DMS 273 (cell line): ENCODE measurements at regions not wholly inside any gene's neighbourhood (a gene's known extent, or its start where the extent isn't known, plus 50 kb on each side); places are given as distances from the start of the nearest gene placed in this dataset.

Source experiments
- DNase-seq: peaks from one replicate; lab custom pipeline; 2025; ENCODE audit not compliant: unreplicated experiment; lab: John Stamatoyannopoulos, UW

GRCh38 chr5:1951165-1951816 is 68.6 kb upstream of the IRX4 start:
- DNase-seq, result no peak

GRCh38 chr5:1950708-1951103 is 68.0 kb upstream of the IRX4 start:
- DNase-seq, result no peak

GRCh38 chr5:1950096-1950707 is 67.5 kb upstream of the IRX4 start:
- DNase-seq, result no peak

GRCh38 chr5:1949253-1949652 is 66.5 kb upstream of the IRX4 start:
- DNase-seq, result no peak

GRCh38 chr5:1948663-1949191 is 66.0 kb upstream of the IRX4 start:
- no peak for DNase-seq

GRCh38 chr5:1948111-1948510 is 65.4 kb upstream of the IRX4 start:
- DNase-seq, result no peak

- no peak for DNase-seq
These were observed 64.1 kb upstream of the IRX4 start for GRCh38 chr5:1946776-1947175.

GRCh38 chr5:1946122-1946677 is 63.5 kb upstream of the IRX4 start:
- DNase-seq, result no peak

GRCh38 chr5:1945606-1946005 is 62.9 kb upstream of the IRX4 start:
- no peak for DNase-seq

GRCh38 chr5:1944408-1944807 is 61.7 kb upstream of the IRX4 start:
- DNase-seq, result no peak

GRCh38 chr5:1943481-1943880 is 60.8 kb upstream of the IRX4 start:
- no peak for DNase-seq

- no peak for DNase-seq
These were observed 59.9 kb upstream of the IRX4 start for GRCh38 chr5:1942630-1943029.

- DNase-seq, result no peak
These were observed 59.4 kb upstream of the IRX4 start for GRCh38 chr5:1942158-1942557.

GRCh38 chr5:1939256-1939655 is 56.5 kb upstream of the IRX4 start:
- no peak for DNase-seq

GRCh38 chr5:1938310-1939000 is 55.7 kb upstream of the IRX4 start:
- DNase-seq, result no peak

GRCh38 chr5:1937590-1937989 is 54.9 kb upstream of the IRX4 start:
- DNase-seq, result no peak

GRCh38 chr5:1936901-1937300 is 54.2 kb upstream of the IRX4 start:
- DNase-seq, result no peak

- no peak for DNase-seq
These were observed 53.7 kb upstream of the IRX4 start for GRCh38 chr5:1936413-1936812.

- DNase-seq, result no peak
These were observed 52.2 kb upstream of the IRX4 start for GRCh38 chr5:1934801-1935429.

GRCh38 chr5:1934056-1934394 is 51.3 kb upstream of the IRX4 start:
- DNase-seq, result no peak

GRCh38 chr5:1933364-1934055 is 50.8 kb upstream of the IRX4 start:
- no peak for DNase-seq
